ENCODE measurements at regions not wholly inside any gene's neighbourhood (a gene's known extent, or its start where the extent isn't known, plus 50 kb on each side); places are given as distances from the start of the nearest gene placed in this dataset.

DNA sequence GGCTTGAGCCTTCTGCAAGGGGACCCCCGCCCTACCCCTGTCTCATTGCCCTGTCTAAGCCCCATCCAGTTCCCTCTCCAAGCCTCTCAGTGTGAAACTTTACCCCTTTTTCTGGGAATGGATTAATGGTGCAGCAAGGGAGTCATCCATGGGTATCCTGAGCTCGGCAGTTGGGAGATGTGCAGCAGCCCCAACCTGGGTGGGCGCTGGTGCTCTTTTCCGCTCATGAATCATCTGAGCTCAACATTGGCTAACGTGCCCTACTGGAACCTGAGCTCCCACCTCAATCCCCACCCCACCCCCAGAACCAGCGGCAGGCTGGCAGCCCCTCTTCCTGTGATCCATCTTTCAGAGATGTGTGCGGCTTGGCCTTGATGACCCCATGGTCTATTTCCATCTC, 130.3 kb upstream of the MSX1 start:
- no peaks in the 10 kb centered on the region for H3K9me1 ChIP-seq (ENCODE audit: control insufficient read depth, extremely low read depth, insufficient read depth, low read length)
- no peaks in the 10 kb centered on the region for H3K79me2 ChIP-seq (ENCODE audit: control insufficient read depth, insufficient read depth, low read length)
- no peak for DNase-seq (ENCODE audit: low read depth, low spot score)
- no peaks in the 10 kb centered on the region for H3K36me3 ChIP-seq (ENCODE audit: control insufficient read depth in 2 of 2, extremely low read depth in 1 of 2, insufficient read depth in 2 of 2, low read length in 2 of 2)
- no peak overlapping the region for H3K9ac ChIP-seq (ENCODE audit: control insufficient read depth, extremely low read depth, insufficient read depth, low read length)
- H3K4me1 ChIP-seq (ENCODE audit: control insufficient read depth, extremely low read depth, insufficient read depth, low read length) = no peaks in the 10 kb centered on the region
- no peak overlapping the region for H3K4me2 ChIP-seq (ENCODE audit: control insufficient read depth, extremely low read depth, insufficient read depth, low read depth, low read length)
- no peak for TF ChIP-seq EZH2 (IDR thresholded peaks at IDR 0.05; ENCODE audit: low read length)
- TF ChIP-seq, protein P1, sequence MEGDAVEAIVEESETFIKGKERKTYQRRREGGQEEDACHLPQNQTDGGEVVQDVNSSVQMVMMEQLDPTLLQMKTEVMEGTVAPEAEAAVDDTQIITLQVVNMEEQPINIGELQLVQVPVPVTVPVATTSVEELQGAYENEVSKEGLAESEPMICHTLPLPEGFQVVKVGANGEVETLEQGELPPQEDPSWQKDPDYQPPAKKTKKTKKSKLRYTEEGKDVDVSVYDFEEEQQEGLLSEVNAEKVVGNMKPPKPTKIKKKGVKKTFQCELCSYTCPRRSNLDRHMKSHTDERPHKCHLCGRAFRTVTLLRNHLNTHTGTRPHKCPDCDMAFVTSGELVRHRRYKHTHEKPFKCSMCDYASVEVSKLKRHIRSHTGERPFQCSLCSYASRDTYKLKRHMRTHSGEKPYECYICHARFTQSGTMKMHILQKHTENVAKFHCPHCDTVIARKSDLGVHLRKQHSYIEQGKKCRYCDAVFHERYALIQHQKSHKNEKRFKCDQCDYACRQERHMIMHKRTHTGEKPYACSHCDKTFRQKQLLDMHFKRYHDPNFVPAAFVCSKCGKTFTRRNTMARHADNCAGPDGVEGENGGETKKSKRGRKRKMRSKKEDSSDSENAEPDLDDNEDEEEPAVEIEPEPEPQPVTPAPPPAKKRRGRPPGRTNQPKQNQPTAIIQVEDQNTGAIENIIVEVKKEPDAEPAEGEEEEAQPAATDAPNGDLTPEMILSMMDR (optimal IDR thresholded peaks at IDR 0.05 in 1 of 3, IDR thresholded peaks at IDR 0.05 in 1 of 3, conservative IDR thresholded peaks at IDR 0.05 in 1 of 3; ENCODE audit: extremely low read depth in 1 of 3, insufficient read depth in 2 of 3, low read length in 3 of 3) = no peak
- no peaks in the 10 kb centered on the region for H4K20me1 ChIP-seq (ENCODE audit: control insufficient read depth, extremely low read depth, insufficient read depth, low read length)
- H3K4me3 ChIP-seq (ENCODE audit: control insufficient read depth in 2 of 3, extremely low read depth in 1 of 3, insufficient read depth in 2 of 3, low read depth in 1 of 3, low read length in 3 of 3) = no peak overlapping the region
- H3K27me3 ChIP-seq (ENCODE audit: control insufficient read depth, extremely low read depth, insufficient read depth, low read length) = no peaks in the 10 kb centered on the region
- no peak for FAIRE-seq
- no peak overlapping the region for H3K27ac ChIP-seq (ENCODE audit: control insufficient read depth, insufficient read depth, low read length)
- peaks cover 8% of the 10 kb centered on the region for H3K9me3 ChIP-seq (ENCODE audit: control insufficient read depth, low read depth, low read length)
- no peak overlapping the region for H2AFZ ChIP-seq (ENCODE audit: control insufficient read depth, low read length)
- dilution Hi-C loops (cut with MboI; ENCODE audit: extremely low pct_ligation_motif_present, low sequenced_read_pairs) = no loop called here

DNA sequence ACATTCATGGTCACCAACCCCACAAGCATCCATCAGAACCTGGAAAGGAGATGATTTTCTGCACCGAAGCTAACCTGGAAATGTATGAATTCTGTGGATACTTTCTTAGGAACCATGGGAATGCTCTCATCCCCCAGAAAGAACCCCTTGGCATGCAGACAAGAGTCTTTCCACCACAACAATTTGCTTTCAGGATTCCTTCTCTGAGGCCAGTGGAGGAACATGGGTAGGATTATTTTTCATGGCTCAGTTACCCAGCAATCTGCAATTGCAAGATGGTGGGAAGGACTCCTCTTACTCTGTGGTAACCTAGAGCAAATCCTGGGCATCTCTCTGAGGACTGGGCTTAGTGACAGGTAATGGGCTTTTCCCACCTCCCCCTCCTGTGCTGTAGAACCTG, 131.9 kb upstream of the MSX1 start:
- H3K9me1 ChIP-seq (ENCODE audit: control insufficient read depth, extremely low read depth, insufficient read depth, low read length) = no peaks in the 10 kb centered on the region
- TF ChIP-seq, protein P1 (optimal IDR thresholded peaks at IDR 0.05 in 1 of 3, IDR thresholded peaks at IDR 0.05 in 1 of 3, conservative IDR thresholded peaks at IDR 0.05 in 1 of 3; ENCODE audit: extremely low read depth in 1 of 3, insufficient read depth in 2 of 3, low read length in 3 of 3) = no peak
- no peak for TF ChIP-seq EZH2 (IDR thresholded peaks at IDR 0.05; ENCODE audit: low read length)
- no peak overlapping the region for H3K4me3 ChIP-seq (ENCODE audit: control insufficient read depth in 2 of 3, extremely low read depth in 1 of 3, insufficient read depth in 2 of 3, low read depth in 1 of 3, low read length in 3 of 3)
- no peak overlapping the region for H3K27ac ChIP-seq (ENCODE audit: control insufficient read depth, insufficient read depth, low read length)
- no peaks in the 10 kb centered on the region for H3K79me2 ChIP-seq (ENCODE audit: control insufficient read depth, insufficient read depth, low read length)
- no peaks in the 10 kb centered on the region for H3K4me1 ChIP-seq (ENCODE audit: control insufficient read depth, extremely low read depth, insufficient read depth, low read length)
- no peaks in the 10 kb centered on the region for H3K36me3 ChIP-seq (ENCODE audit: control insufficient read depth in 2 of 2, extremely low read depth in 1 of 2, insufficient read depth in 2 of 2, low read length in 2 of 2)
- no peak overlapping the region for H3K4me2 ChIP-seq (ENCODE audit: control insufficient read depth, extremely low read depth, insufficient read depth, low read depth, low read length)
- H4K20me1 ChIP-seq (ENCODE audit: control insufficient read depth, extremely low read depth, insufficient read depth, low read length) = no peaks in the 10 kb centered on the region
- no peak for DNase-seq (ENCODE audit: low read depth, low spot score)
- no peak overlapping the region for H2AFZ ChIP-seq (ENCODE audit: control insufficient read depth, low read length)
- no peak for FAIRE-seq
- dilution Hi-C loops (cut with MboI; ENCODE audit: extremely low pct_ligation_motif_present, low sequenced_read_pairs) = no loop called here
- H3K9me3 ChIP-seq (ENCODE audit: control insufficient read depth, low read depth, low read length) = peaks cover 8% of the 10 kb centered on the region
- H3K9ac ChIP-seq (ENCODE audit: control insufficient read depth, extremely low read depth, insufficient read depth, low read length) = no peak overlapping the region
- no peaks in the 10 kb centered on the region for H3K27me3 ChIP-seq (ENCODE audit: control insufficient read depth, extremely low read depth, insufficient read depth, low read length)
